Panc1 (cell line): ENCODE measurements at regions not wholly inside any gene's neighbourhood (a gene's known extent, or its start where the extent isn't known, plus 50 kb on each side); places are given as distances from the start of the nearest gene placed in this dataset.

Source experiments
- CTCF ChIP-seq: fragments of 450-650 bp; IDR thresholded peaks from 2 replicates; pipeline ENCODE4 v1.5.1; 2017; ENCODE audit warnings: mild to moderate bottlenecking
- REST ChIP-seq, 2 experiments: IDR thresholded peaks; 2 replicates each; pipeline ENCODE4 v1.6.1; 2011 to 2012; ENCODE audit warnings: low read depth in 2 of 2, control low read depth in 1 of 2, low read length in 1 of 2, mild to moderate bottlenecking in 1 of 2, moderate library complexity in 1 of 2; ENCODE audit not compliant: insufficient read depth in 1 of 2
- TCF7L2 ChIP-seq: IDR thresholded peaks from 2 replicates; pipeline ENCODE4 v1.6.1; 2011; ENCODE audit warnings: mild to moderate bottlenecking, low read depth, low read length, inconsistent platforms

- no peak for TF ChIP-seq CTCF
- TF ChIP-seq TCF7L2 = no peak
- no peak for TF ChIP-seq REST (IDR thresholded peaks at IDR 0.05; ENCODE audit: insufficient read depth in 1 of 2, low read depth in 2 of 2, low read length in 1 of 2)
These were observed 555.4 kb upstream of the CLINT1 start for GRCh38 chr5:158414333-158414762.
